ENCODE measurements at regions not wholly inside any gene's neighbourhood (a gene's known extent, or its start where the extent isn't known, plus 50 kb on each side); places are given as distances from the start of the nearest gene placed in this dataset.
"Not testable (repeated sequence)": the region's sequence is repeated elsewhere in the genome, so short reads cannot be mapped to it uniquely, and the experiment has no call there.

- WGBS, 2 donors, result 79 to 89% methylated on average over 13 of the region's 13 CpGs
- no peaks in the 10 kb centered on the region for H3K27me3 ChIP-seq (ENCODE audit: control insufficient read depth in 1 of 2, insufficient read depth in 2 of 2, low read length in 1 of 2)
- H3K4me3 ChIP-seq (ENCODE audit: low read length in 2 of 2), result no peak overlapping the region
- no peak for DNase-seq
- no peak overlapping the region for H3K27ac ChIP-seq (ENCODE audit: low read depth in 1 of 2, low read length in 2 of 2)
- no peaks in the 10 kb centered on the region for H3K36me3 ChIP-seq (ENCODE audit: control insufficient read depth in 1 of 2, insufficient read depth in 2 of 2, low read length in 1 of 2)
- no peak for ATAC-seq (ENCODE audit: low FRiP score)
- H3K4me1 ChIP-seq (ENCODE audit: control insufficient read depth in 1 of 2, insufficient read depth in 2 of 2, low read length in 2 of 2), result no peaks in the 10 kb centered on the region
- H3K9me3 ChIP-seq (ENCODE audit: control insufficient read depth, low read length), result peaks cover 2% of the 10 kb centered on the region
- intact Hi-C loops (cut with DNase I), result loop anchor here in 1 of 2 donors (10.0 kb wide), 1 partner anchor 586 kb away; no protein-coding TSS in a partner anchor
Observed at GRCh38 chr1:29798699-29799566, 562.6 kb downstream of the PTPRU start.

- H3K4me1 ChIP-seq (ENCODE audit: control insufficient read depth in 1 of 2, insufficient read depth in 2 of 2, low read length in 2 of 2); H3K27me3 ChIP-seq (ENCODE audit: control insufficient read depth in 1 of 2, insufficient read depth in 2 of 2, low read length in 1 of 2); H3K36me3 ChIP-seq (ENCODE audit: control insufficient read depth in 1 of 2, insufficient read depth in 2 of 2, low read length in 1 of 2); H3K9me3 ChIP-seq (ENCODE audit: control insufficient read depth, low read length); H3K4me3 ChIP-seq (ENCODE audit: low read length in 2 of 2); DNase-seq; H3K27ac ChIP-seq (ENCODE audit: low read depth in 1 of 2, low read length in 2 of 2); ATAC-seq (ENCODE audit: low FRiP score): not testable (repeated sequence)
- intact Hi-C loops (cut with DNase I), result loop anchor here in 1 of 2 donors (10.0 kb wide), 1 partner anchor 588 kb away; no protein-coding TSS in a partner anchor
- 96 to 100% methylated on average over 1 of the region's 1 CpG for WGBS, 2 donors
Observed at GRCh38 chr1:29797125-29797524, 560.8 kb downstream of the PTPRU start.

- H3K9me3 ChIP-seq (ENCODE audit: control insufficient read depth, low read length), result not testable (repeated sequence)
- intact Hi-C loops (cut with DNase I), result loop anchor here in 1 of 2 donors (10.0 kb wide), 1 partner anchor 589 kb away; no protein-coding TSS in a partner anchor
Observed at GRCh38 chr1:29795965-29796364, 559.6 kb downstream of the PTPRU start.

DNA sequence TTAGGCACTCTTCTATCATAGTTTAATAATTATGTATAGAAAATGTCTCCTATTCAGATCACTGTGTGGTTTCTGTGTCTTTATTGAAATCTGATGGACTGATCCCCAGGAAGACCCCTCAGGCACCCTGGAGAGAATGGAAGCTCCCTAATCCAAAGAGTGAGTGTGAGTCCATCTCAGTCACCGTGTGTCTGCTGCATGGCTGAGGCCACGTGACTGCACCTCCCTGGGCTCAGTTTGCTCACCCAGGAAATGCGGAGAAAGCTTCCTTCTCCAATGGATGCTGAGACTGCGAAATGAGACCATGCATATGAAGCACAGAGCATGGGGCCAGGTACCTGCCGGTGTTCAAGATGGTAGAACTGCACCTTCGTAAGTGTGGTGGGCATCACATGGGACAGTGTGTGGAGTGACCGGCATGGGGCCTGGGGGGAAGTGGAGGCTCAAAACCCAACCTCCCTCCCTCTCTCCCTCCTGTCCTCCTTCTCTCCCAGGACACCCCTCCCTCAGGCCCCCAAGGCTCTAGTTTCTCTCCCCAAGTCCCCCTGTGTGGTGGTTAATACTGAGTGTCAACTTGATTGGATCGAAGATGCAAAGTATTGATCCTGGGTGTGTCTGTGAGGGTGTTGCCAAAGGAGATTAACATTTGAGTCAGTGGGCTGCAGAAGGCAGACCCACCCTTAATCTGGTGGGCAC lies 557.5 kb downstream of the PTPRU start:
- no peak overlapping the region for H3K4me3 ChIP-seq (ENCODE audit: low read length in 2 of 2)
- WGBS, 2 donors, result 79 to 81% methylated on average over 8 of the region's 8 CpGs
- ATAC-seq (ENCODE audit: low FRiP score) (no peak), DNase-seq (no peak)
- no peaks in the 10 kb centered on the region for H3K27me3 ChIP-seq (ENCODE audit: control insufficient read depth in 1 of 2, insufficient read depth in 2 of 2, low read length in 1 of 2)
- H3K27ac ChIP-seq (ENCODE audit: low read depth in 1 of 2, low read length in 2 of 2), result no peak overlapping the region
- H3K4me1 ChIP-seq (ENCODE audit: control insufficient read depth in 1 of 2, insufficient read depth in 2 of 2, low read length in 2 of 2), result no peaks in the 10 kb centered on the region
- intact Hi-C loops (cut with DNase I), result loop anchor here (2.0 to 10.0 kb wide), 4 partner anchors 86 to 591 kb away; no protein-coding TSS in a partner anchor
- peaks cover 2% of the 10 kb centered on the region for H3K9me3 ChIP-seq (ENCODE audit: control insufficient read depth, low read length)
- H3K36me3 ChIP-seq (ENCODE audit: control insufficient read depth in 1 of 2, insufficient read depth in 2 of 2, low read length in 1 of 2), result no peaks in the 10 kb centered on the region

More at GRCh38 chr1:29795965-29796364, 559.6 kb downstream of the PTPRU start:
- H3K27ac ChIP-seq (ENCODE audit: low read depth in 1 of 2, low read length in 2 of 2); ATAC-seq (ENCODE audit: low FRiP score); H3K4me1 ChIP-seq (ENCODE audit: control insufficient read depth in 1 of 2, insufficient read depth in 2 of 2, low read length in 2 of 2); H3K36me3 ChIP-seq (ENCODE audit: control insufficient read depth in 1 of 2, insufficient read depth in 2 of 2, low read length in 1 of 2); H3K27me3 ChIP-seq (ENCODE audit: control insufficient read depth in 1 of 2, insufficient read depth in 2 of 2, low read length in 1 of 2); DNase-seq; H3K4me3 ChIP-seq (ENCODE audit: low read length in 2 of 2): not testable (repeated sequence)
- WGBS, 2 donors, result 81 to 86% methylated on average over 2 of the region's 2 CpGs

DNA sequence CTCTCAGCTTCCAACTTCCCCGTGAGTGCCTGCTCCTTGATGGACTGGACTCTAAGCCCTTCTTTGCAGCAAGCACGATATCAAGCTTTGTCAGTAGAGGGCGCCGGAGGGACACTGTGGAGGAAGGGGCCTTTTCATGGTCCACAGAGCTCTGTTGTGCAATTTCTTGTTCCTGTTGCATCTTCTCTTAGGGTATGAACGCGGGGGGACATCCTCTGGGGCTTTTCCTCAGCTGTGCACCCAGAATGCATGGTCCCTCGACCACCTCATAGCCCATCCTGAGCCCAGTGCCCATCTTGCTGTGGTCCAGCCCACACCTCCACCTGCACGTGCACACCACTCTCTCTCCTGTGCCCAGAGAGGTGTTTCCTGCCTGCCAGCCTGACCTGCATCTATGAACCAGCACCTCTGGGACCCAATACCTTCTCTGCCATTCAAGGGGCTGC lies 556.8 kb downstream of the PTPRU start:
- H3K4me1 ChIP-seq (ENCODE audit: control insufficient read depth in 1 of 2, insufficient read depth in 2 of 2, low read length in 2 of 2), result no peaks in the 10 kb centered on the region
- H3K9me3 ChIP-seq (ENCODE audit: control insufficient read depth, low read length), result peaks cover 2% of the 10 kb centered on the region
- WGBS, 2 donors, result 10% methylated on average over 8 of the region's 8 CpGs
- ATAC-seq (ENCODE audit: low FRiP score), result peak; percentile 60
- no peaks in the 10 kb centered on the region for H3K36me3 ChIP-seq (ENCODE audit: control insufficient read depth in 1 of 2, insufficient read depth in 2 of 2, low read length in 1 of 2)
- intact Hi-C loops (cut with DNase I), result loop anchor here (2.0 to 10.0 kb wide), 4 partner anchors 86 to 592 kb away; no protein-coding TSS in a partner anchor
- H3K27ac ChIP-seq (ENCODE audit: low read depth in 1 of 2, low read length in 2 of 2), result no peak overlapping the region
- no peaks in the 10 kb centered on the region for H3K27me3 ChIP-seq (ENCODE audit: control insufficient read depth in 1 of 2, insufficient read depth in 2 of 2, low read length in 1 of 2)
- DNase-seq, result peak; percentile 90 to 91
- H3K4me3 ChIP-seq (ENCODE audit: low read length in 2 of 2), result no peak overlapping the region

- Histone ChIP-seq H3K9me3 (ENCODE audit: control insufficient read depth, low read length) (no peaks in the 10 kb centered on the region), H3K27me3 (ENCODE audit: control insufficient read depth in 1 of 2, insufficient read depth in 2 of 2, low read length in 1 of 2) (no peaks in the 10 kb centered on the region), H3K4me3 (ENCODE audit: low read length in 2 of 2) (no peak overlapping the region), H3K4me1 (ENCODE audit: control insufficient read depth in 1 of 2, insufficient read depth in 2 of 2, low read length in 2 of 2) (no peaks in the 10 kb centered on the region), H3K27ac (ENCODE audit: low read depth in 1 of 2, low read length in 2 of 2) (no peak overlapping the region), H3K36me3 (ENCODE audit: control insufficient read depth in 1 of 2, insufficient read depth in 2 of 2, low read length in 1 of 2) (no peaks in the 10 kb centered on the region)
- WGBS, 2 donors, result 75 to 78% methylated on average over 6 of the region's 6 CpGs
- no peak for DNase-seq
- intact Hi-C loops (cut with DNase I), result loop anchor here (5.0 to 10.0 kb wide), 3 partner anchors 83 to 595 kb away; no protein-coding TSS in a partner anchor
- no peak for ATAC-seq (ENCODE audit: low FRiP score)
Observed at GRCh38 chr1:29789910-29790247, 553.6 kb downstream of the PTPRU start.

- H3K27me3 ChIP-seq (ENCODE audit: control insufficient read depth in 1 of 2, insufficient read depth in 2 of 2, low read length in 1 of 2), result no peaks in the 10 kb centered on the region
- H3K4me1 ChIP-seq (ENCODE audit: control insufficient read depth in 1 of 2, insufficient read depth in 2 of 2, low read length in 2 of 2), result no peaks in the 10 kb centered on the region
- DNase-seq, result no peak
- H3K36me3 ChIP-seq (ENCODE audit: control insufficient read depth in 1 of 2, insufficient read depth in 2 of 2, low read length in 1 of 2), result no peaks in the 10 kb centered on the region
- no peaks in the 10 kb centered on the region for H3K9me3 ChIP-seq (ENCODE audit: control insufficient read depth, low read length)
- no peak overlapping the region for H3K27ac ChIP-seq (ENCODE audit: low read depth in 1 of 2, low read length in 2 of 2)
- WGBS, 2 donors, result 51 to 62% methylated on average over 10 of the region's 10 CpGs
- no peak overlapping the region for H3K4me3 ChIP-seq (ENCODE audit: low read length in 2 of 2)
- ATAC-seq (ENCODE audit: low FRiP score), result no peak
- intact Hi-C loops (cut with DNase I), result no loop called here
Observed at GRCh38 chr1:29789221-29789909, 553.0 kb downstream of the PTPRU start.

Data from aorta (tissue), 5 donors.